Iris pigment epithelial cell (primary cell): ENCODE measurements at regions not wholly inside any gene's neighbourhood (a gene's known extent, or its start where the extent isn't known, plus 50 kb on each side); places are given as distances from the start of the nearest gene placed in this dataset.
A peak's percentile ranks its signal among the peaks of the same experiment; 100 is the strongest.

ENCODE experiments used
- DNase-seq: peaks from one replicate; pipeline ENCODE4 v3.0.0-alpha.2; 2011; ENCODE audit warnings: low read depth

GRCh38 chr3:177813322-177813721, 616.0 kb upstream of the TBL1XR1 start:
- peak; percentile 84 for DNase-seq

- peak; percentile 95 for DNase-seq
Observed at GRCh38 chr3:177816667-177817208, 619.5 kb upstream of the TBL1XR1 start.

GRCh38 chr3:177817751-177818150, 620.5 kb upstream of the TBL1XR1 start:
- DNase-seq, result no peak

- no peak for DNase-seq
Observed at GRCh38 chr3:177818712-177819240, 621.5 kb upstream of the TBL1XR1 start.

- DNase-seq, result peak; percentile 98
Observed at GRCh38 chr3:177820683-177821316, 623.5 kb upstream of the TBL1XR1 start.

GRCh38 chr3:177822681-177823096, 625.4 kb upstream of the TBL1XR1 start:
- DNase-seq, result no peak

GRCh38 chr3:177823701-177824189, 626.5 kb upstream of the TBL1XR1 start:
- DNase-seq, result no peak

- DNase-seq, result peak; percentile 93
Observed at GRCh38 chr3:177824190-177824786, 627.0 kb upstream of the TBL1XR1 start.

GRCh38 chr3:177824841-177825240, 627.6 kb upstream of the TBL1XR1 start:
- no peak for DNase-seq

GRCh38 chr3:177826253-177826652, 629.0 kb upstream of the TBL1XR1 start:
- DNase-seq, result no peak

- DNase-seq, result peak; percentile 98
Observed at GRCh38 chr3:177827511-177828207, 630.4 kb upstream of the TBL1XR1 start.

- DNase-seq, result no peak
Observed at GRCh38 chr3:177828208-177828565, 630.9 kb upstream of the TBL1XR1 start.

- peak; percentile 97 for DNase-seq
Observed at GRCh38 chr3:177830411-177830849, 633.1 kb upstream of the TBL1XR1 start.

- no peak for DNase-seq
Observed at GRCh38 chr3:177831361-177831760, 634.1 kb upstream of the TBL1XR1 start.

- DNase-seq, result peak; percentile 62
Observed at GRCh38 chr3:177832880-177833279, 635.6 kb upstream of the TBL1XR1 start.

- no peak for DNase-seq
Observed at GRCh38 chr3:177833332-177833731, 636.0 kb upstream of the TBL1XR1 start.

GRCh38 chr3:177835008-177835407, 637.7 kb upstream of the TBL1XR1 start:
- peak; percentile 97 for DNase-seq

- peak; percentile 100 for DNase-seq
Observed at GRCh38 chr3:177835917-177836316, 638.6 kb upstream of the TBL1XR1 start.

GRCh38 chr3:177836671-177837070, 639.4 kb upstream of the TBL1XR1 start:
- peak; percentile 69 for DNase-seq

GRCh38 chr3:177837951-177838655, 640.8 kb upstream of the TBL1XR1 start:
- no peak for DNase-seq

- DNase-seq, result no peak
Observed at GRCh38 chr3:177838766-177839350, 641.6 kb upstream of the TBL1XR1 start.

GRCh38 chr3:177842302-177842701, 645.0 kb upstream of the TBL1XR1 start:
- no peak for DNase-seq
